ENCODE measurements at regions not wholly inside any gene's neighbourhood (a gene's known extent, or its start where the extent isn't known, plus 50 kb on each side); places are given as distances from the start of the nearest gene placed in this dataset.

GRCh38 chr6:4692664-4693063, 83.5 kb upstream of the CDYL start:
- CTCF ChIA-PET: no interaction called here
- TF ChIP-seq BHLHE40 (IDR thresholded peaks at IDR 0.05; ENCODE audit: borderline replicate concordance): no peak
- no peak for DNase-seq (ENCODE audit: extremely low spot score)
- POLR2A ChIA-PET: no interaction called here

- ChIA-PET POLR2A (no interaction called here), CTCF (no interaction called here)
- DNase-seq (ENCODE audit: extremely low spot score): no peak
- TF ChIP-seq BHLHE40 (IDR thresholded peaks at IDR 0.05; ENCODE audit: borderline replicate concordance) (no peak), FOXK2 (IDR thresholded peaks at IDR 0.05) (no peak), FOXM1 (IDR thresholded peaks at IDR 0.05; ENCODE audit: borderline replicate concordance) (no peak), NFRKB (IDR thresholded peaks at IDR 0.05) (no peak), ZNF384 (IDR thresholded peaks at IDR 0.05) (no peak), CTBP1 (IDR thresholded peaks at IDR 0.05; ENCODE audit: borderline replicate concordance) (no peak), ARNT (IDR thresholded peaks at IDR 0.05) (no peak), PKNOX1 (IDR thresholded peaks at IDR 0.05) (no peak), L3MBTL2 (conservative IDR thresholded peaks at IDR 0.05) (no peak), HDGF (IDR thresholded peaks at IDR 0.05; ENCODE audit: borderline replicate concordance) (no peak), FOXA1 (IDR thresholded peaks at IDR 0.05) (no peak), TARDBP (IDR thresholded peaks at IDR 0.05) (no peak), LEF1 (IDR thresholded peaks at IDR 0.05; ENCODE audit: borderline replicate concordance) (no peak), ELF4 (IDR thresholded peaks at IDR 0.05) (no peak), SP1 (IDR thresholded peaks at IDR 0.05) (no peak), SUZ12 (IDR thresholded peaks at IDR 0.05) (no peak)
Measured at GRCh38 chr6:4687989-4688947, 87.9 kb upstream of the CDYL start.

GRCh38 chr6:4687656-4687988, 88.6 kb upstream of the CDYL start:
- TF ChIP-seq FOXA1 (IDR thresholded peaks at IDR 0.05): no peak
- TF ChIP-seq L3MBTL2 (conservative IDR thresholded peaks at IDR 0.05): no peak
- TF ChIP-seq CTBP1 (IDR thresholded peaks at IDR 0.05; ENCODE audit: borderline replicate concordance): no peak
- no peak for TF ChIP-seq BHLHE40 (IDR thresholded peaks at IDR 0.05; ENCODE audit: borderline replicate concordance)
- no peak for TF ChIP-seq FOXK2 (IDR thresholded peaks at IDR 0.05)
- TF ChIP-seq NFRKB (IDR thresholded peaks at IDR 0.05): no peak
- no peak for TF ChIP-seq FOXM1 (IDR thresholded peaks at IDR 0.05; ENCODE audit: borderline replicate concordance)
- no peak for TF ChIP-seq PKNOX1 (IDR thresholded peaks at IDR 0.05)
- ChIA-PET CTCF (no interaction called here), POLR2A (no interaction called here)
- no peak for DNase-seq (ENCODE audit: extremely low spot score)

DNA sequence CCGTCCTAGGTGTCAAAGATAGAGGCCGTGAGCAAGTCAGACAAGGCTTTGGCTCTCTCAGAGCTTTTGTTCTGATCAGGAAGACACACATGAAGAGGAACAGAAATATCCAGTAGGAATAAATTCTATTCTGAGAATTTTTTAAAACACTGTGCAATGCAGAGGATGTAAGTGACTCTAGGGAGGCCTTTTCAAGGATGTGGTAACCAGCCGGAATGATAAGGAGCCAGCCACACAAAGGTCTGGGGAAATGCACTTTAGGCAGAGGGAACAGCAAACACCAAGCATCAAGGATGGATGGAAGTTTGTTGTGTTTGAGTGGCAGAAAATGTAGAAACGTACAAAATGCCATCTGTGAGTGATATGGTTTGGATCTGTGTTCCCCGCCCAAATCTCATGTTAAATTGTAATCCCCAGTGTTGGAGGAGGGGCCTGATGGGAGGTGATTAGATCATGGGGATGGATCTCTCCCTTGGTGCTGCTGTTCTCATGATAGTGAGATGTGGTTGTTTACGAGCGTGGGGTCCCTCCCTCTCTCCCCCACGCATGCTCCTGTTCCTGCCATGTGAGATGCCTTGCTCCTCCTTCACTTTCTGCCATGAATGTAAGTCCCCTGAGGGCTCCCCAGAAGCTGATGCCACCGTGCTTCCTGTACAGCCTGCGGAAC, 93.6 kb upstream of the CDYL start:
- no peak for TF ChIP-seq SUZ12 (IDR thresholded peaks at IDR 0.05)
- no peak for TF ChIP-seq ELF4 (IDR thresholded peaks at IDR 0.05)
- TF ChIP-seq TARDBP (IDR thresholded peaks at IDR 0.05): no peak
- TF ChIP-seq NFRKB (IDR thresholded peaks at IDR 0.05): no peak
- TF ChIP-seq LEF1 (IDR thresholded peaks at IDR 0.05; ENCODE audit: borderline replicate concordance): no peak
- TF ChIP-seq CTBP1 (IDR thresholded peaks at IDR 0.05; ENCODE audit: borderline replicate concordance): no peak
- TF ChIP-seq ARNT (IDR thresholded peaks at IDR 0.05): no peak
- TF ChIP-seq ZNF384 (IDR thresholded peaks at IDR 0.05): no peak
- no peak for TF ChIP-seq FOXA1 (IDR thresholded peaks at IDR 0.05)
- TF ChIP-seq L3MBTL2 (conservative IDR thresholded peaks at IDR 0.05): no peak
- TF ChIP-seq HDGF (IDR thresholded peaks at IDR 0.05; ENCODE audit: borderline replicate concordance): no peak
- TF ChIP-seq SP1 (IDR thresholded peaks at IDR 0.05): no peak
- no peak for TF ChIP-seq PKNOX1 (IDR thresholded peaks at IDR 0.05)
- no peak for DNase-seq (ENCODE audit: extremely low spot score)
- POLR2A ChIA-PET: no interaction called here
- CTCF ChIA-PET: no interaction called here

DNA sequence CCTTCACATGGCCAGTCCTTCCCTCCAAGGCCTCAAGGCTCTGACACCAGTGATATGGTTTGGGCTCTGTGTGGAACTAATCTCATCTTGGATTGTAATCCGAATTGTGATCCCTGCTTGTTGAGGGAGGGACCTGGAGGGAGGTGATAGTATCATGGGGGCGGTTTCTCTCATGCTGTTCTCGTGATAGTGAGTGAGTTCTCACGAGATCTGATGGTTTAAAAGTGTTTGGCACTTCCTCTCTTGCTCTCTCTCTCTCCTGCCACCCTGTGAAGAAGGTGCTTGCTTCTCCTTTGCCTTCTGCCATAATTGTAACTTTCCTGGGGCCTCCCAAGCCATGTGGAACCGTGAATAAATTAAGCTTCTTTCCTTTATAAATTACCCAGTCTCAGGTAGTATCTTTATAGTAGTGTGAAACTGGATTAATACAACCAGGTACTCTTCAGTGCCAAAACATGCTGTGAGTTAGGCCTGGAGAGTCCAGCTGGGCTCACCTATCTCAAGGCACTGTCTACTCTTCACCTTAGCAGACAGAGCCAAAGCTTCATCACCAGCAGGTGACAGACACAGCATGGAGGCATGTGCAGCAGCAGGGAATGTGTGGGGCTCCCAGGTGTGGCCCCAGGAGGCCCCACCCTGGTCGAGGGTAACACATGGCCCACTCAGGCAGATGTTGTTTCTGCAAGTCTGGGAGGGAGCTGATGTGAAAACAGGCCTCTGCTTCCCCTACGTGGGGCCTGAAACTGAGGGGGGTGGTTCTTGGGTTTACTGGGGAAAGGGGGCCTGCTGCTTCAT, 97.5 kb upstream of the CDYL start:
- ChIA-PET CTCF (no interaction called here), POLR2A (no interaction called here)
- TF ChIP-seq FOXK2 (IDR thresholded peaks at IDR 0.05) (no peak), ARNT (IDR thresholded peaks at IDR 0.05) (no peak), TARDBP (IDR thresholded peaks at IDR 0.05) (no peak), CTBP1 (IDR thresholded peaks at IDR 0.05; ENCODE audit: borderline replicate concordance) (no peak), SP1 (IDR thresholded peaks at IDR 0.05) (no peak)
- no peak for DNase-seq (ENCODE audit: extremely low spot score)

DNA sequence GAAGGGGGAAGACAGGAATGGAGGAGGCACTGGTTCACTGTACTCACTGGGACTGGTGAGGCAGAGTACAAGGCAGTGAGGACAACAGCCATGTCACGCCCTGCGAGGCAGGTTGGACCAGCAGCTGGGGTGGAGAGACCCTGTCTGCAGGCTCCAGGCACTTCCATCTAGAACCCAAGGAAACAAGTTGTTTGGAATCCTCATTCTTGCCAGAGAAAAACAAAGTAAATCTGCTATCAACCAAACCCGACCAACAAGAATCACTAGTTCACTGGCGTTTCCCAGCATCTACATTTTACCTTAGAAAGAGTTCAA, 98.5 kb upstream of the CDYL start:
- TF ChIP-seq ARNT (IDR thresholded peaks at IDR 0.05): no peak
- DNase-seq (ENCODE audit: extremely low spot score): no peak
- ChIA-PET CTCF (no interaction called here), POLR2A (no interaction called here)

Data from HEK293T (cell line).